ENCODE measurements at regions not wholly inside any gene's neighbourhood (a gene's known extent, or its start where the extent isn't known, plus 50 kb on each side); places are given as distances from the start of the nearest gene placed in this dataset.

DNA sequence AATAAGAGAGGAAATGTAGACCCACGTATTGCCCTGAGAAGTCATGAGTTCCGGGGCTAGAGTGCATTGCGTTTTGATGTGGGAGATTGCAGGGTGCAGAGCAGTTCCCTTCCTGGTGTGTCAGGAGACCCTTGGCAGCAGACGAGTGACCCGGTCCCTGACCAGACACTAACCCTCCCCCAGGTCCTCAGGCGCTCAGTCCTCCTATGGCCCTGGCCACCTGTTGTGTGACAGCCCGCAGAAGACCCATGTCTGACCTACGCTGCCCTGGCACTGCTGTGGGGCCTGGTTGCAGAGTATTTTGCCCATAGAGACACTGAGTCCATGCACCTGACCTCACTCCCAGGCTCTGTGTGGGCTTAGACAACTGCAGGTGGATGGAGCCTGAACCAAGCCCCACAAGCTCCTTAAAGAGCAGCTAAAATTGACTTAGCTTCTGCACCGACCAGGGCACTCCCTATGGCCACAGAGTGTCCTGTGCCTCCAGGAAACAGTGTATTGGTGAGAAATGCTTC lies 833.8 kb downstream of the TBC1D22A start:
- H3K27me3 ChIP-seq (ENCODE audit: control insufficient read depth, insufficient read depth, low read length): no peaks in the 10 kb centered on the region

DNA sequence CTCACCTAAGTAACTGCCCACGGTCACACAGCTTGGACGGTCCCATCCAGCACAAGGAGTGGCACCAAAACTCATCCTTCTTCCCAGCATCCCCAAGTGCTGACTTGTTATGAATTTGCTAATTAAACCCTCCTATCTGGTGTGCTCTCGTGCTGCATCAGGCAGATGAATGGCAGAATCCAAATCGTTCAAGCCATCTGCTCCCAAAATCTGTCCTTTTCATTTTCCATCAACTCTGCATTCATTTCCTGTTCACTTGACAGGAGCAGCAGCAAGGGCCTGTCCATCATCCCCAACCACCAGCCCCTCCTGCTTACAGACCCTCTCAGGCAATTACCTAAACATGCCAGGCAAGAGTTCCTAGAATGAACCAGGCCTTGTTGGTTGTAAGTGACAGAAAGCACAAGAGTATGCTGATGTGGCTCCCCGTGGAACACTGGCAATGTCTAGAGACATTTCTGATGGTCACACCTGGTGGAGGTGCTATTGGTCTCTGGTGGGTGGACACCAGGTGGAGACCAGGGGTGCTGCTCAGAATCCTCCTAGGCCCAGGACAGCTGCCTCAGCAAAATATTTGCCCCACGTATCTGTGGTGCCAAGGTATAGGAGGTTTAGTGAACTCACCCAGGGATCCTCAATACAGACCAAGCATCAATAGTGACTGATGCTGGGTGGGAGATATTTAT lies 832.5 kb downstream of the TBC1D22A start:
- Histone ChIP-seq H3K27me3 (ENCODE audit: control insufficient read depth, insufficient read depth, low read length) (no peaks in the 10 kb centered on the region), H3K36me3 (replicated peaks; ENCODE audit: control insufficient read depth, insufficient read depth, low read length) (no peaks in the 10 kb centered on the region), H3K4me3 (ENCODE audit: insufficient read depth, low read depth, low read length) (no peak overlapping the region)
- DNase-seq: no peak

More for the DNA sequence above, 833.8 kb downstream of the TBC1D22A start:
- DNase-seq: no peak
- no peak overlapping the region for H3K4me3 ChIP-seq (ENCODE audit: insufficient read depth, low read depth, low read length)
- no peaks in the 10 kb centered on the region for H3K36me3 ChIP-seq (replicated peaks; ENCODE audit: control insufficient read depth, insufficient read depth, low read length)

DNA sequence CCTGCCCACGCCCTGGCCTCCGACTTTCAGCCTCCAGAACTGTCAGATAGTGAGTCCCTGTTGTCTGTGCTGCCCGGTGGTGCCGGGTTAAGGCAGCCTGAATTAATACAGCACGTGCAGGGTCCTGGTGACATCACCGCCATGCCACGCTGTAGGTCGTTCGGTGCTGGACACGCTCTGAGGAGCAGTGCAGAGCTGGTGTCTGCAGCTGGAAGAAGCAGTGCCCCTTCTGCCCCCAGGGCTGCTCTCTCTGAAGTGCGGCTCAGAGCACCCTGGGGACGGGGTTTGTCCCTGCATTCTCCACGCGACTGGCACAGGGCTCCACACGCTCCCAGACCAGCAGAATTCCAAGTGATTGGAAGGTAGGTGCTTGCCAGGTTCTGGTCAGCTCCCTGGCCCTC lies 831.5 kb downstream of the TBC1D22A start:
- Histone ChIP-seq H3K27me3 (ENCODE audit: control insufficient read depth, insufficient read depth, low read length) (no peaks in the 10 kb centered on the region), H3K4me3 (ENCODE audit: insufficient read depth, low read depth, low read length) (no peak overlapping the region), H3K36me3 (replicated peaks; ENCODE audit: control insufficient read depth, insufficient read depth, low read length) (no peaks in the 10 kb centered on the region)
- DNase-seq: no peak

- Histone ChIP-seq H3K36me3 (replicated peaks; ENCODE audit: control insufficient read depth, insufficient read depth, low read length) (no peaks in the 10 kb centered on the region), H3K4me3 (ENCODE audit: insufficient read depth, low read depth, low read length) (no peak overlapping the region), H3K27me3 (ENCODE audit: control insufficient read depth, insufficient read depth, low read length) (no peaks in the 10 kb centered on the region)
- no peak for DNase-seq
These were observed 830.8 kb downstream of the TBC1D22A start for GRCh38 chr22:47593291-47593690.

- DNase-seq: no peak
- Histone ChIP-seq H3K27me3 (ENCODE audit: control insufficient read depth, insufficient read depth, low read length) (no peaks in the 10 kb centered on the region), H3K4me3 (ENCODE audit: insufficient read depth, low read depth, low read length) (no peak overlapping the region), H3K36me3 (replicated peaks; ENCODE audit: control insufficient read depth, insufficient read depth, low read length) (no peaks in the 10 kb centered on the region)
These were observed 830.3 kb downstream of the TBC1D22A start for GRCh38 chr22:47592791-47593190.

- H3K4me3 ChIP-seq (ENCODE audit: insufficient read depth, low read depth, low read length): no peak overlapping the region
- H3K27me3 ChIP-seq (ENCODE audit: control insufficient read depth, insufficient read depth, low read length): no peaks in the 10 kb centered on the region
- no peaks in the 10 kb centered on the region for H3K36me3 ChIP-seq (replicated peaks; ENCODE audit: control insufficient read depth, insufficient read depth, low read length)
- no peak for DNase-seq
These were observed 829.3 kb downstream of the TBC1D22A start for GRCh38 chr22:47591709-47592108.

- no peak for DNase-seq
- Histone ChIP-seq H3K4me3 (ENCODE audit: insufficient read depth, low read depth, low read length) (no peak overlapping the region), H3K36me3 (replicated peaks; ENCODE audit: control insufficient read depth, insufficient read depth, low read length) (no peaks in the 10 kb centered on the region), H3K27me3 (ENCODE audit: control insufficient read depth, insufficient read depth, low read length) (no peaks in the 10 kb centered on the region)
These were observed 828.6 kb downstream of the TBC1D22A start for GRCh38 chr22:47591016-47591415.

DNA sequence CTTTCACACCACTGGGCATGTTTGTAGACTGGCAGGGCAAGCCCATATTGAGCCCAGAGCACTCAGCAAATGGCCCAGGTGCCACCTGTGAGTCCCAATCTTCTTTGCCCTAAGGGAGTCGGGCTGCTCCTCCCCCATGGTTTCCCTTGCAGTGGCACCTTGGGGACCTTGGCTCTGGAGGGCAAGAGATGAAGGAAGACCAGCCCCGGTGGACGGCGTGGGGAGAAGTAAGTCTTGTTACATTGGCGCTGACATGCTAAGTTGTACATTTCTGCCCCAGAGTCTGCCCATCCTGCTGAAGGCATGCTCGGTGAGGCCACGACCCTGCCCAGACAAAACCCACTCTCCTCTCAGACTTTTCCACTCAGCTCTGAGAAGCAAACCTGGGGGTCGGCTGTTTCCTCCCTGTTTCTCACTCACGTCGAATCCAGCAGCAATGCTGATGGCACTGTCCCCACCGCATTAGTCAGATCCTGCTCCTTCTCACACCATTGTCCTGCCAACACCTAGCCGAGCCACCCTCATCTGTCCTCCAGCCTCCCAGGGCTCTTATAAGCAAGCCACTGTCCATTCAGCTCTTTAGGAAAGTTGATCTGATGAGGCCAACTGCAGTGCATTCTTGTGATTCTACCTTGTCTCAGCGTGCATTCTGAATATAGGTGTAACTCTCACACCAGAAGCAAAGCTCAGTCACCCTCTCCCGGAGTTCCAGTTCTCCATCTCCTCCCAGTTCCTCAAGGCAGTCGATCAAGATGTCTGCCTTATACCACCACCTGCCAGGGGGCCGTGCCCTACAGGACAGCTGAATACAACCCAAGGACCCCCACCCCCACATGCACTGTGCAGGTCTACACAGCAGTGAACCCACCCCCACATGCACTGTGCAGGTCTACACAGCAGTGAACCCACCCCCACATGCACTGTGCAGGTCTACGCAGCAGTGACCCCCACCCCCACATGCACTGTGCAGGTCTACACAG lies 827.1 kb downstream of the TBC1D22A start:
- no peak for DNase-seq
- Histone ChIP-seq H3K4me3 (ENCODE audit: insufficient read depth, low read depth, low read length) (no peak overlapping the region), H3K27me3 (ENCODE audit: control insufficient read depth, insufficient read depth, low read length) (no peaks in the 10 kb centered on the region), H3K36me3 (replicated peaks; ENCODE audit: control insufficient read depth, insufficient read depth, low read length) (no peaks in the 10 kb centered on the region)

DNA sequence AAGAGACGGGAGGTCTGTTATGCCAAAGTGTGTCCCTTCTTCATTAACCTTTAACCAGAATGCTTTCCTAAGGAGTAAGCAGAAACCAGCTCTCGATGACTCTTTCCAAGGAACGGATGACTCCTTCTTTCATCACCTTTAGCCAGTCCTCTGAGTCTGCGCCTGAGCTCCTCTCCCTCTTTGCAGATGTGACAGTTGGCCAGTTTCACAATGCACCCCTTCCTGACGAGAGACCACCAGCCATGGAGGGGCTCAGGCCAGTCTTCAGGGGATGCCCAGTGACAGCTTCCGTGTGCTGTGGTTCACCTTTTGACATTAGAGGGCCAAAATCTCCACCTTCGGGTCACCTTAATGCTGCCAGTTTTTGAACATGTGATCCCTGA lies 826.1 kb downstream of the TBC1D22A start:
- no peak for DNase-seq
- no peaks in the 10 kb centered on the region for H3K27me3 ChIP-seq (ENCODE audit: control insufficient read depth, insufficient read depth, low read length)
- H3K4me3 ChIP-seq (ENCODE audit: insufficient read depth, low read depth, low read length): no peak overlapping the region
- no peaks in the 10 kb centered on the region for H3K36me3 ChIP-seq (replicated peaks; ENCODE audit: control insufficient read depth, insufficient read depth, low read length)

GRCh38 chr22:47587861-47588577 lies 825.6 kb downstream of the TBC1D22A start:
- Histone ChIP-seq H3K27me3 (ENCODE audit: control insufficient read depth, insufficient read depth, low read length) (no peaks in the 10 kb centered on the region), H3K36me3 (replicated peaks; ENCODE audit: control insufficient read depth, insufficient read depth, low read length) (no peaks in the 10 kb centered on the region), H3K4me3 (ENCODE audit: insufficient read depth, low read depth, low read length) (no peak overlapping the region)
- DNase-seq: no peak

GRCh38 chr22:47587361-47587760 lies 824.9 kb downstream of the TBC1D22A start:
- no peak overlapping the region for H3K4me3 ChIP-seq (ENCODE audit: insufficient read depth, low read depth, low read length)
- H3K27me3 ChIP-seq (ENCODE audit: control insufficient read depth, insufficient read depth, low read length): no peaks in the 10 kb centered on the region
- no peak for DNase-seq
- no peaks in the 10 kb centered on the region for H3K36me3 ChIP-seq (replicated peaks; ENCODE audit: control insufficient read depth, insufficient read depth, low read length)

DNA sequence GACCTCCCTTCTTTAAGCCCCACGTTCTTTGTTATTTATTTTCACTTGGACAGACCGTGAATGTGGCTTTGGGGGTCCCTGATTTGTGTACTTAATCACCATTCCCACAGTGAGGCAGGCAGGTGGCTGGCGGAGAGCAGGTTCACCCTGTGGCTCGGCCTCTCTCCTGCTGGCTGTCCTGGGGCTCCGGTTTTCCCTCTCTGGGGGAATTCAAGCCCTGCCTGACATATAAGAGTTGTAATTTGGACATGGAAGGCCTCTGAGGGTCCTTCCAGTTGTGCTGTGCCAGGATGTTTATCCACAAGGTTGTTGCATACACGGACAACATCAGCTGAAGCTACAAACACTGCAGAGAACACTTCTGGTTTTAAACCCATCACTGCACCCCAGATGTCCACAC lies 824.5 kb downstream of the TBC1D22A start:
- DNase-seq: no peak
- Histone ChIP-seq H3K27me3 (ENCODE audit: control insufficient read depth, insufficient read depth, low read length) (no peaks in the 10 kb centered on the region), H3K36me3 (replicated peaks; ENCODE audit: control insufficient read depth, insufficient read depth, low read length) (no peaks in the 10 kb centered on the region), H3K4me3 (ENCODE audit: insufficient read depth, low read depth, low read length) (no peak overlapping the region)

DNA sequence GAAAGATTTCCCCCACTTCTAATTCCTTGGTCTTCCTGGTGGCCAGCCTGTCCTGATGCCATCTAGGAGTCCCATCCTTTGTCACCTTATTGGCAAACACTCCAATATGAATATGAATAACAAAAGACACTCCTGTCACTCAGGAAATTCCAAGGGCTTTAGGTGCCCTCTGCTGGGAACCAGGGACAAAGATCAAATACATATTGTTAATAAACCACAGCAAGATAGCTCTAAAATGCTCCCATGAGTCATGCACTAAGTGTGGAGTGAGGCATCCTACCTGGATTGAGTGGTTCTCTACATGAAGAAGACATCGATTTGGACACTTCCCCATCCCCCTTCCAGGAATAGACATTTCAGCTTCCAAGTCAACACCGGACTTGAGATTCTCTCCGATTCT lies 823.6 kb downstream of the TBC1D22A start:
- Histone ChIP-seq H3K36me3 (replicated peaks; ENCODE audit: control insufficient read depth, insufficient read depth, low read length) (no peaks in the 10 kb centered on the region), H3K4me3 (ENCODE audit: insufficient read depth, low read depth, low read length) (no peak overlapping the region), H3K27me3 (ENCODE audit: control insufficient read depth, insufficient read depth, low read length) (no peaks in the 10 kb centered on the region)
- DNase-seq: no peak

GRCh38 chr22:47583959-47584562 lies 821.6 kb downstream of the TBC1D22A start:
- H3K36me3 ChIP-seq (replicated peaks; ENCODE audit: control insufficient read depth, insufficient read depth, low read length): no peaks in the 10 kb centered on the region
- no peak overlapping the region for H3K4me3 ChIP-seq (ENCODE audit: insufficient read depth, low read depth, low read length)
- no peaks in the 10 kb centered on the region for H3K27me3 ChIP-seq (ENCODE audit: control insufficient read depth, insufficient read depth, low read length)
- DNase-seq: no peak

Measured in H7 (cell line).